K562 (cell line): ENCODE measurements at regions not wholly inside any gene's neighbourhood (a gene's known extent, or its start where the extent isn't known, plus 50 kb on each side); places are given as distances from the start of the nearest gene placed in this dataset.

ENCODE experiments used
- ATAC-seq: fragments of 200-7000 bp; cut with Tn5 transposase; 3 replicates; pipeline ENCODE4 v1.9.1; 2020; ENCODE audit warnings: moderate library complexity
- BruUV-seq: library from RNA; stranded (reverse); fragments of 400-500 nt; replicated peaks from 2 replicates; lab custom pipeline; 2021; lab: Mats Ljungman, UMichigan
- CTCF ChIA-PET: fragments of 300-600 bp; formaldehyde crosslinking; extraction: SDS; loops from one replicate; lab custom pipeline; 2021; ENCODE audit warnings: low intra/inter-chr PET ratio; lab: Yijun Ruan, JAX
- POLR2A ChIA-PET: fragments of 300-600, 350-650 bp; sonication (Branson Sonifier 250); formaldehyde crosslinking; extraction: SDS; loops from one replicate; lab custom pipeline; 2021; ENCODE audit warnings: antibody characterized with exemption, inconsistent platforms; lab: Yijun Ruan, JAX
- DNase-seq, 4 experiments: peaks; one replicate each; pipeline versions ENCODE4 v3.0.0 to v3.0.0-alpha.2; 2011 to 2018; ENCODE audit warnings: low spot score in 3 of 4, mixed read lengths in 3 of 4; ENCODE audit errors: extremely low read depth in 1 of 4
- FAIRE-seq: peaks from 2 replicates; lab custom pipeline; 2011; peaks lifted over from hg19 to GRCh38; lab: Jason Lieb, UNC
- H2AFZ ChIP-seq: 2 replicates; pipeline ENCODE4 v1.6.0; 2011; ENCODE audit warnings: low read depth, low read length, control low read depth, inconsistent platforms
- H3K27ac ChIP-seq: fragments of 200-600 bp; 3 replicates; pipeline ENCODE4 v1.8.0; 2011; ENCODE audit warnings: low read depth, mild to moderate bottlenecking, control low read depth, inconsistent platforms, low read length, moderate library complexity, mixed read lengths; ENCODE audit errors: extremely low read depth
- H3K27me3 ChIP-seq, 2 experiments: fragments of 300-600 bp in 1 of 2; 2 replicates in 1 of 2; 3 replicates in 1 of 2; pipeline versions ENCODE4 v1.6.0 to v1.8.0; 2011; ENCODE audit warnings: inconsistent platforms in 2 of 2, low read length in 2 of 2, mild to moderate bottlenecking in 1 of 2, mixed read lengths in 1 of 2, moderate library complexity in 1 of 2; ENCODE audit not compliant: control insufficient read depth in 2 of 2, insufficient read depth in 2 of 2
- H3K36me3 ChIP-seq: fragments of 300-600 bp; 3 replicates; pipeline ENCODE4 v1.8.0; 2011; ENCODE audit warnings: mild to moderate bottlenecking, low read length, inconsistent platforms; ENCODE audit not compliant: control insufficient read depth, insufficient read depth
- H3K4me1 ChIP-seq, 2 experiments: fragments of 200-600 bp in 1 of 2; replicated peaks in 1 of 2; 2 replicates in 1 of 2; 3 replicates in 1 of 2; pipeline versions ENCODE4 v1.5.1 to v1.8.0; 2011; ENCODE audit warnings: inconsistent platforms in 2 of 2, low read length in 2 of 2, mild to moderate bottlenecking in 1 of 2, mixed read lengths in 1 of 2, moderate library complexity in 1 of 2; ENCODE audit not compliant: control insufficient read depth in 2 of 2, insufficient read depth in 2 of 2
- H3K4me2 ChIP-seq: 2 replicates; pipeline ENCODE4 v1.6.1; 2011; ENCODE audit warnings: low read length, control low read depth, inconsistent platforms, mixed read lengths; ENCODE audit not compliant: insufficient read depth
- H3K4me3 ChIP-seq: fragments of 200-600 bp; sonication (generic), shearing (Covaris generic); 2 replicates; pipeline ENCODE4 v1.5.1; 2016; ENCODE audit warnings: control low read depth, inconsistent platforms
- H3K79me2 ChIP-seq: fragments of 200-600 bp; 3 replicates; pipeline ENCODE4 v1.8.0; 2011; ENCODE audit warnings: low read length, inconsistent platforms; ENCODE audit not compliant: control insufficient read depth, insufficient read depth
- H3K9ac ChIP-seq, 2 experiments: 2 replicates each; pipeline versions ENCODE4 v1.6.0 to v1.6.1; 2011; ENCODE audit warnings: low read depth in 2 of 2, low read length in 2 of 2, control low read depth in 1 of 2, inconsistent platforms in 1 of 2, mild to moderate bottlenecking in 1 of 2, mixed read lengths in 1 of 2; ENCODE audit not compliant: insufficient read depth in 1 of 2
- H3K9me1 ChIP-seq: one replicate; pipeline ENCODE4 v1.6.0; 2011; ENCODE audit warnings: inconsistent platforms, mild to moderate bottlenecking, low read length, moderate library complexity; ENCODE audit not compliant: control insufficient read depth, insufficient read depth
- H3K9me3 ChIP-seq: replicated peaks from 2 replicates; pipeline ENCODE4 v1.5.1; 2011; ENCODE audit warnings: low read depth, low read length, inconsistent platforms; ENCODE audit not compliant: control insufficient read depth, insufficient read depth
- H4K20me1 ChIP-seq: replicated peaks from 2 replicates; pipeline ENCODE4 v1.6.1; 2011; ENCODE audit warnings: low read length, inconsistent platforms, mixed read lengths; ENCODE audit not compliant: control insufficient read depth, insufficient read depth
- FUS ChIP-seq: fragments of 200-400 bp; formaldehyde crosslinking; optimal IDR thresholded peaks from 2 replicates; pipeline ENCODE3; 2017; ENCODE audit warnings: low read depth, low read length
- NFYB ChIP-seq: IDR thresholded peaks from 2 replicates; pipeline ENCODE4 v1.6.1; 2011; ENCODE audit warnings: mild to moderate bottlenecking, moderate library complexity; ENCODE audit not compliant: insufficient read length; ENCODE audit errors: extremely low read depth
- NUFIP1 ChIP-seq: fragments of 450-650 bp; IDR thresholded peaks from 2 replicates; pipeline ENCODE4 v1.6.1; 2018; ENCODE audit not compliant: partially characterized antibody
- POLR2G ChIP-seq: fragments of 200-400 bp; formaldehyde crosslinking; IDR thresholded peaks from 2 replicates; pipeline ENCODE4 v1.6.1; 2017; ENCODE audit warnings: low read depth, mild to moderate bottlenecking, antibody characterized with exemption, low read length, moderate library complexity
- SIN3A ChIP-seq, 2 experiments: fragments of 150-350 bp in 1 of 2; IDR thresholded peaks; 2 replicates each; pipeline ENCODE4 v1.6.1; 2011 to 2016; ENCODE audit warnings: borderline replicate concordance in 2 of 2, low read depth in 2 of 2, low read length in 2 of 2, mild to moderate bottlenecking in 2 of 2, moderate library complexity in 2 of 2; ENCODE audit not compliant: control insufficient read depth in 1 of 2
- TEAD2 ChIP-seq: fragments of 450-650 bp; IDR thresholded peaks from 2 replicates; pipeline ENCODE4 v1.6.1; 2016; ENCODE audit warnings: missing genetic modification characterization, control low read depth, missing compliant biosample characterization
- THAP7 ChIP-seq: fragments of 250-450 bp; sonication (Bioruptor Pico); IDR thresholded peaks from 2 replicates; pipeline ENCODE4 v1.5.0; 2021
- USF2 ChIP-seq: sonication (generic); formaldehyde crosslinking; IDR thresholded peaks from 2 replicates; pipeline ENCODE4 v1.5.0; 2020; ENCODE audit warnings: missing genetic modification reagents
- ZNF282 ChIP-seq: sonication (generic); formaldehyde crosslinking; IDR thresholded peaks from 2 replicates; pipeline ENCODE4 v1.8.1; 2023; ENCODE audit warnings: missing genetic modification reagents
- ZNF561 ChIP-seq: fragments of 450-650 bp; formaldehyde crosslinking; conservative IDR thresholded peaks from 2 replicates; pipeline ENCODE4 v1.4.0; 2020; ENCODE audit warnings: mild to moderate bottlenecking, moderate library complexity
- WGBS: fragments of 100-300 bp; shearing (Covaris generic); methylation state at CpG from one replicate; pipeline ENCODE4 v1.1.6; 2016; ENCODE audit warnings: low coverage, mixed read lengths; ENCODE audit not compliant: insufficient coverage; ENCODE audit errors: missing lambda C conversion rate; 5-methylcytosine and 5-hydroxymethylcytosine counted together
- in situ Hi-C: fragments of 300-500 bp; cut with MboI; formaldehyde crosslinking; loops from 4 replicates; pipeline ENCODE4 v1.15.0; 2018; ENCODE audit warnings: inconsistent platforms, mixed read lengths
- intact Hi-C: fragments of 100-400 bp; cut with micrococcal nuclease; formaldehyde crosslinking; loops from 2 replicates; pipeline ENCODE4 v1.14.2; 2022

- POLR2A ChIA-PET = no interaction called here
- DNase-seq (no peak), ATAC-seq (no peak), FAIRE-seq (no peak)
- CTCF ChIA-PET = no interaction called here
- Histone ChIP-seq H3K9ac (no peak overlapping the region), H3K79me2 (no peaks in the 10 kb centered on the region), H3K36me3 (no peaks in the 10 kb centered on the region), H3K27me3 (no peaks in the 10 kb centered on the region), H3K27ac (no peak overlapping the region), H3K4me2 (no peak overlapping the region), H3K9me1 (no peaks in the 10 kb centered on the region), H4K20me1 (no peaks in the 10 kb centered on the region), H2AFZ (no peak overlapping the region), H3K4me3 (no peak overlapping the region), H3K4me1 (no peaks in the 10 kb centered on the region), H3K9me3 (no peaks in the 10 kb centered on the region)
- in situ Hi-C loops (no loop called here), intact Hi-C loops (no loop called here)
- no TSS peak for BruUV-seq
- TF ChIP-seq NFYB (no peak), ZNF282 (CRISPR knock-in tag) (no peak), THAP7 (CRISPR knock-in tag) (no peak), SIN3A (IDR thresholded peaks at IDR 0.05; ENCODE audit: borderline replicate concordance in 2 of 2, control insufficient read depth in 1 of 2, low read depth in 2 of 2, low read length in 2 of 2) (no peak), FUS (no peak), NUFIP1 (no peak), USF2 (no peak), ZNF561 (CRISPR knock-in tag) (no peak), POLR2G (no peak), TEAD2 (tag) (no peak)
- WGBS = 0% methylated on average over 1 of the region's 1 CpG
Observed at GRCh38 chr7:80401708-80402107, 110.2 kb downstream of the GNAT3 start.
